PC-3 (cell line): ENCODE measurements at regions not wholly inside any gene's neighbourhood (a gene's known extent, or its start where the extent isn't known, plus 50 kb on each side); places are given as distances from the start of the nearest gene placed in this dataset.

Experiments used
- ATAC-seq: fragments of 200-7000 bp; cut with Tn5 transposase; 2 replicates; pipeline ENCODE4 v1.9.1; 2020; ENCODE audit warnings: mild to moderate bottlenecking, moderate library complexity
- BruUV-seq: library from RNA; stranded (reverse); fragments of 400-500 nt; replicated peaks from 2 replicates; lab custom pipeline; 2021; lab: Mats Ljungman, UMichigan
- CTCF ChIA-PET: fragments of 300-600 bp; sonication (Branson Sonifier 250); formaldehyde crosslinking; loops from one replicate; lab custom pipeline; 2022; ENCODE audit warnings: antibody characterized with exemption; lab: Charles Lee
- POLR2A ChIA-PET: fragments of 300-600 bp; sonication (Branson Sonifier 250); formaldehyde crosslinking; loops from one replicate; lab custom pipeline; 2022; ENCODE audit warnings: antibody characterized with exemption; ENCODE audit not compliant: unreplicated experiment; lab: Charles Lee
- DNase-seq: peaks from one replicate; pipeline ENCODE4 v3.0.0-alpha.2; 2015
- H2AFZ ChIP-seq: fragments of 300-600 bp; sonication (generic); 2 replicates; pipeline ENCODE4 v1.6.0; 2016; ENCODE audit warnings: antibody characterized with exemption, low read length
- H3F3A ChIP-seq: fragments of 300-600 bp; sonication (generic); one replicate; pipeline ENCODE4 v1.6.0; 2017; ENCODE audit warnings: antibody characterized with exemption, low read length, control low read depth, mild to moderate bottlenecking; ENCODE audit not compliant: unreplicated experiment
- H3K27ac ChIP-seq: fragments of 300-600 bp; sonication (generic); 2 replicates; pipeline ENCODE4 v1.5.1; 2016; ENCODE audit warnings: mild to moderate bottlenecking, low read length
- H3K27me3 ChIP-seq: fragments of 300-600 bp; sonication (generic); 2 replicates; pipeline ENCODE4 v1.6.1; 2016; ENCODE audit warnings: low read length, mixed read lengths
- H3K36me3 ChIP-seq: fragments of 300-600 bp; sonication (generic); 2 replicates; pipeline ENCODE4 v1.6.1; 2016; ENCODE audit warnings: low read depth, mixed run types, low read length, mixed read lengths
- H3K4me1 ChIP-seq: fragments of 300-600 bp; sonication (generic); 2 replicates; pipeline ENCODE4 v1.5.1; 2016; ENCODE audit warnings: low read length; ENCODE audit not compliant: insufficient read depth
- H3K4me2 ChIP-seq: fragments of 300-600 bp; sonication (generic); 2 replicates; pipeline ENCODE4 v1.6.0; 2016; ENCODE audit warnings: low read length
- H3K4me3 ChIP-seq: fragments of 300-600 bp; sonication (generic); 2 replicates; pipeline ENCODE4 v1.5.1; 2016; ENCODE audit warnings: mild to moderate bottlenecking, low read length, mixed read lengths
- H3K79me2 ChIP-seq: fragments of 300-600 bp; sonication (generic); 2 replicates; pipeline ENCODE4 v1.6.1; 2017; ENCODE audit warnings: low read length, mixed read lengths
- H3K9ac ChIP-seq: fragments of 300-600 bp; sonication (generic); 2 replicates; pipeline ENCODE4 v1.6.0; 2016; ENCODE audit warnings: mild to moderate bottlenecking, low read length
- H3K9me2 ChIP-seq: fragments of 300-600 bp; sonication (generic); replicated peaks from 2 replicates; pipeline ENCODE4 v1.6.1; 2016; ENCODE audit warnings: mixed run types, low read length, mixed read lengths
- H3K9me3 ChIP-seq: fragments of 300-600 bp; sonication (generic); 2 replicates; pipeline ENCODE4 v1.6.1; 2016; ENCODE audit warnings: low read length, mixed read lengths
- H4K20me1 ChIP-seq: fragments of 300-600 bp; sonication (generic); 2 replicates; pipeline ENCODE4 v1.6.1; 2016; ENCODE audit warnings: low read length, mixed read lengths
- EZH2 ChIP-seq: fragments of 300-600 bp; sonication (generic); IDR thresholded peaks from one replicate; pipeline ENCODE4 v1.6.1; 2017; ENCODE audit warnings: antibody characterized with exemption, mild to moderate bottlenecking, low read length; ENCODE audit not compliant: unreplicated experiment
- EZH2phosphoT487 ChIP-seq: fragments of 300-600 bp; sonication (generic); IDR thresholded peaks from 2 replicates; pipeline ENCODE4 v1.6.1; 2018; ENCODE audit warnings: mild to moderate bottlenecking, antibody characterized with exemption, low read length, borderline replicate concordance
- intact Hi-C: fragments of 100-400 bp; cut with micrococcal nuclease; formaldehyde crosslinking; loops from 2 replicates; pipeline ENCODE4 v1.9.0; 2023
- TF ChIP-seq, protein P1 (sequence below): fragments of 300-600 bp; sonication (generic); conservative IDR thresholded peaks from 2 replicates; pipeline ENCODE4 v1.5.1; 2017; ENCODE audit warnings: antibody characterized with exemption, low read depth, mild to moderate bottlenecking, low read length

DNA sequence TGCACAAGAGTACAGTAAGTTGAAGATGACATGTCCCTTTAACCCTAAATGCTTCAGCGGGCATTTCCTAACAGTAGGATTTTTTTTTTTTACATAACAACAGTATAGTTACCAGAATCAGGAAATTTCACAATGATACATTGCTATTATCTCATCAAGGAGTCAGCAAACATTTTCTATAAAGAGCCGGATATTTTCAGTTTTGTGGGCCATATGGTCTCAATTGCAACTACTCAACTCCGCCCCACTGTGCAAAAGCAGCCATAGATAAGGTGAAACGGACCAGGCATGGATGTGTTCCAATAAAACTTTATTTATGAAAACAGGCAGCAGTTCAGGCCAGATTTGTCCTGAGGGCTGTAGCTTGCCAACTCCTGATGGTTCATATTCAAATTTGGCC lies 130.6 kb downstream of the SMAD6 start:
- Histone ChIP-seq H3K4me2 (0 out of 2 replicates have a peak overlapping the region, but pooled peaks have one; percentile 16), H3K36me3 (no peaks in the 10 kb centered on the region), H3K4me3 (no peak overlapping the region), H2AFZ (0 out of 2 replicates have a peak overlapping the region, but pooled peaks have one; percentile 38), H3K9me2 (no peaks in the 10 kb centered on the region), H3F3A (no peaks in the 10 kb centered on the region), H3K79me2 (no peaks in the 10 kb centered on the region), H3K9ac (no peak overlapping the region), H3K27me3 (no peaks in the 10 kb centered on the region), H3K4me1 (peaks cover 32% of the 10 kb centered on the region), H3K9me3 (no peaks in the 10 kb centered on the region), H4K20me1 (no peaks in the 10 kb centered on the region), H3K27ac (peak overlapping the region; percentile 8; the same call in 1 of the 2 replicates)
- ChIA-PET POLR2A (no interaction called here), CTCF (no interaction called here)
- TF ChIP-seq EZH2phosphoT487, result no peak
- TF ChIP-seq, protein P1, sequence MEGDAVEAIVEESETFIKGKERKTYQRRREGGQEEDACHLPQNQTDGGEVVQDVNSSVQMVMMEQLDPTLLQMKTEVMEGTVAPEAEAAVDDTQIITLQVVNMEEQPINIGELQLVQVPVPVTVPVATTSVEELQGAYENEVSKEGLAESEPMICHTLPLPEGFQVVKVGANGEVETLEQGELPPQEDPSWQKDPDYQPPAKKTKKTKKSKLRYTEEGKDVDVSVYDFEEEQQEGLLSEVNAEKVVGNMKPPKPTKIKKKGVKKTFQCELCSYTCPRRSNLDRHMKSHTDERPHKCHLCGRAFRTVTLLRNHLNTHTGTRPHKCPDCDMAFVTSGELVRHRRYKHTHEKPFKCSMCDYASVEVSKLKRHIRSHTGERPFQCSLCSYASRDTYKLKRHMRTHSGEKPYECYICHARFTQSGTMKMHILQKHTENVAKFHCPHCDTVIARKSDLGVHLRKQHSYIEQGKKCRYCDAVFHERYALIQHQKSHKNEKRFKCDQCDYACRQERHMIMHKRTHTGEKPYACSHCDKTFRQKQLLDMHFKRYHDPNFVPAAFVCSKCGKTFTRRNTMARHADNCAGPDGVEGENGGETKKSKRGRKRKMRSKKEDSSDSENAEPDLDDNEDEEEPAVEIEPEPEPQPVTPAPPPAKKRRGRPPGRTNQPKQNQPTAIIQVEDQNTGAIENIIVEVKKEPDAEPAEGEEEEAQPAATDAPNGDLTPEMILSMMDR, result no peak
- no peak for TF ChIP-seq EZH2
- peak; percentile 25 for DNase-seq
- intact Hi-C loops, result no loop called here
- no peak for ATAC-seq
- no TSS peak for BruUV-seq

DNA sequence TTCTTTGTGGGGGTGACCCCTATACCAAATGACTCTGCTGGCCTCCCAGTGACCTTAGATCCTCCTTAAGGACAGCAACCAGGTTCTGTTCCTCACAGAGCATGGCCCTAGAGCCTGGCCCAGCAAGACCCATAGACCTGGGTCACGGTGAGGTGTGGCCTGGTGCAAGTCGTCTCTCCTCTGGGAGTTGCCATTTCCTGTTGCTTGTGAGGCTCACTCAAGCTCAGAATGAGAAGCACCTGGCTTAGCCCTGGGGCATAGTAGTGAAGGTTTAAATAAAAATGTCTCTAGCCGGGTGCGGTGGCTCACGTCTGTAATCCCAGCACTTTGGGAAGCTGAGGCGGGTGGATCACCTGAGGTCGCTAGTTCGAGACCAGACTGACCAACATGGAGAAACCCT lies 131.3 kb downstream of the SMAD6 start:
- no peak overlapping the region for H3K4me3 ChIP-seq
- no peaks in the 10 kb centered on the region for H3K27me3 ChIP-seq
- ChIA-PET CTCF (no interaction called here), POLR2A (no interaction called here)
- no peak overlapping the region for H3K4me2 ChIP-seq
- DNase-seq (no peak), ATAC-seq (no peak)
- H2AFZ ChIP-seq, result 0 out of 2 replicates have a peak overlapping the region, but pooled peaks have one; percentile 38
- no peaks in the 10 kb centered on the region for H4K20me1 ChIP-seq
- H3F3A ChIP-seq, result no peaks in the 10 kb centered on the region
- H3K79me2 ChIP-seq, result no peaks in the 10 kb centered on the region
- BruUV-seq, result no TSS peak
- H3K9ac ChIP-seq, result no peak overlapping the region
- intact Hi-C loops, result no loop called here
- H3K4me1 ChIP-seq, result peaks cover 32% of the 10 kb centered on the region
- H3K9me2 ChIP-seq, result no peaks in the 10 kb centered on the region
- no peaks in the 10 kb centered on the region for H3K9me3 ChIP-seq
- no peaks in the 10 kb centered on the region for H3K36me3 ChIP-seq
- 0 out of 2 replicates have a peak overlapping the region, but pooled peaks have one; percentile 8 for H3K27ac ChIP-seq
- TF ChIP-seq EZH2, result no peak
- TF ChIP-seq, protein P1, result no peak
- TF ChIP-seq EZH2phosphoT487, result no peak

DNA sequence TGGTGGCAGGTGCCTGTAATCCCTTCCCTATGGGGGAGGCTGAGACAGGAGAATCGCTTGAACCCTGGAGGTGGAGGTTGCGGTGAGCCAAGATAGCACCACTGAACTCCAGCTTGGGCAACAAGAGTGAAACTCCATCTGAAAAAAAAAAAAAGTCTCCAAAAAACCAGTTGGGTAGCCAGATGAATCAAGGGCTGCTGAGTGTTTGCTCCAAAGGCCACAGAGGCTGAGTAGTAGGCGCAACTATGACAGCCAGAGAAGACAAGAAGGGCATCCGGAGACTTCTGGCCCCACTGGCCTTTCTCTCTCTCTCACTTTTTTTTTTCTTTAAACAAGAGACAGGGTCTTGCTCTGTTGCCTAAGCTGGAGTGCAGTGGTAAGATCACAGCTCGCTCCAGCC lies 131.8 kb downstream of the SMAD6 start:
- TF ChIP-seq, protein P1, result no peak
- TF ChIP-seq EZH2phosphoT487 (no peak), EZH2 (no peak)
- Histone ChIP-seq H3F3A (no peaks in the 10 kb centered on the region), H3K79me2 (no peaks in the 10 kb centered on the region), H3K4me3 (no peak overlapping the region), H3K4me2 (no peak overlapping the region), H3K4me1 (peaks cover 32% of the 10 kb centered on the region), H3K27ac (no peak overlapping the region), H3K9ac (no peak overlapping the region), H3K36me3 (no peaks in the 10 kb centered on the region), H3K9me3 (no peaks in the 10 kb centered on the region), H4K20me1 (no peaks in the 10 kb centered on the region), H3K27me3 (no peaks in the 10 kb centered on the region), H2AFZ (no peak overlapping the region), H3K9me2 (no peaks in the 10 kb centered on the region)
- CTCF ChIA-PET, result no interaction called here
- POLR2A ChIA-PET, result no interaction called here
- intact Hi-C loops, result no loop called here
- ATAC-seq, result no peak
- BruUV-seq, result no TSS peak
- no peak for DNase-seq
